Kidney (tissue), 13 donors: ENCODE measurements at regions not wholly inside any gene's neighbourhood (a gene's known extent, or its start where the extent isn't known, plus 50 kb on each side); places are given as distances from the start of the nearest gene placed in this dataset.

Experiments
- DNase-seq, 5 donors: peaks; one replicate each; pipeline ENCODE4 v3.0.0-alpha.2; 2013 to 2020
- FAIRE-seq: peaks from 2 replicates; lab custom pipeline; 2012; peaks lifted over from hg19 to GRCh38; lab: Jason Lieb, UNC
- H3K27ac ChIP-seq, 2 donors: one replicate each; pipeline ENCODE4 v1.7.0; 2013; ENCODE audit warnings: low read depth in 2 of 2, low read length in 2 of 2, inconsistent platforms in 1 of 2
- H3K27me3 ChIP-seq: one replicate; pipeline ENCODE4 v1.7.1; 2013; ENCODE audit warnings: low read length, inconsistent platforms; ENCODE audit not compliant: control insufficient read depth, insufficient read depth
- H3K36me3 ChIP-seq, 3 donors: one replicate each; pipeline versions ENCODE4 v1.7.0 to v1.7.1; 2013; ENCODE audit warnings: low read length in 3 of 3, control low read depth in 1 of 3, inconsistent platforms in 1 of 3; ENCODE audit not compliant: insufficient read depth in 3 of 3, control insufficient read depth in 2 of 3
- H3K4me1 ChIP-seq, 3 donors: one replicate each; pipeline versions ENCODE4 v1.7.0 to v1.7.1; 2013; ENCODE audit warnings: low read length in 3 of 3, inconsistent platforms in 1 of 3, low read depth in 1 of 3; ENCODE audit not compliant: control insufficient read depth in 2 of 3, insufficient read depth in 2 of 3
- H3K4me3 ChIP-seq, 3 donors: one replicate each; pipeline versions ENCODE4 v1.7.0 to v1.8.1; 2013; ENCODE audit warnings: low read length in 3 of 3, control low read depth in 1 of 3, inconsistent platforms in 1 of 3
- H3K9ac ChIP-seq, 3 donors: one replicate each; pipeline versions ENCODE4 v1.7.0 to v1.7.1; 2013; ENCODE audit warnings: low read length in 3 of 3, control low read depth in 1 of 3, inconsistent platforms in 1 of 3
- H3K9me3 ChIP-seq, 3 donors: one replicate each; pipeline versions ENCODE4 v1.7.0 to v1.7.1; 2013; ENCODE audit warnings: low read length in 3 of 3, control low read depth in 1 of 3, inconsistent platforms in 1 of 3; ENCODE audit not compliant: control insufficient read depth in 2 of 3, insufficient read depth in 1 of 3
- CTCF ChIP-seq: IDR thresholded peaks from 3 replicates; pipeline ENCODE4 v1.5.1; 2012; ENCODE audit warnings: mild to moderate bottlenecking, moderate library complexity, borderline replicate concordance; ENCODE audit not compliant: insufficient read depth; ENCODE audit errors: extremely low read depth
- intact Hi-C: fragments of 100-400 bp; cut with DNase I; formaldehyde crosslinking; loops from one replicate; pipeline ENCODE4 v1.11.1; 2022
- donor health status: control.
- donor health status: control.
- donor health status: control.
- donor health status: control.
- donor health status: control.
- donor health status: DM: yes; HTN: yes; CAD: no.
- donor health status: Normal renal cell carcinoma (clear cell type).

- FAIRE-seq = no peak
Observed at GRCh38 chr13:63167699-63168337, 1752.2 kb upstream of the PCDH20 start.

GRCh38 chr13:63166345-63166744 lies 1750.7 kb upstream of the PCDH20 start:
- Histone ChIP-seq H3K4me1 (no peaks in the 10 kb centered on the region), H3K36me3 (no peaks in the 10 kb centered on the region), H3K9ac (no peak overlapping the region), H3K27me3 (no peaks in the 10 kb centered on the region), H3K4me3 (no peak overlapping the region), H3K27ac (no peak overlapping the region), H3K9me3 (no peaks in the 10 kb centered on the region)
- DNase-seq (no peak), FAIRE-seq (no peak)
- intact Hi-C loops = no loop called here
- TF ChIP-seq CTCF = no peak

More at GRCh38 chr13:63167699-63168337, 1752.2 kb upstream of the PCDH20 start:
- no peaks in the 10 kb centered on the region for H3K9me3 ChIP-seq
- peak in 1 of 5 donors; percentile 0 for DNase-seq
- H3K27ac ChIP-seq = no peak overlapping the region
- no peaks in the 10 kb centered on the region for H3K4me1 ChIP-seq
- intact Hi-C loops = no loop called here
- H3K36me3 ChIP-seq = no peaks in the 10 kb centered on the region
- no peak overlapping the region for H3K9ac ChIP-seq
- no peak overlapping the region for H3K4me3 ChIP-seq
- no peak for TF ChIP-seq CTCF
- H3K27me3 ChIP-seq = no peaks in the 10 kb centered on the region

- Histone ChIP-seq H3K9ac (no peak overlapping the region), H3K36me3 (no peaks in the 10 kb centered on the region), H3K27me3 (no peaks in the 10 kb centered on the region), H3K27ac (no peak overlapping the region), H3K9me3 (no peaks in the 10 kb centered on the region), H3K4me3 (no peak overlapping the region), H3K4me1 (no peaks in the 10 kb centered on the region)
- TF ChIP-seq CTCF = no peak
- FAIRE-seq (no peak), DNase-seq (no peak)
- intact Hi-C loops = no loop called here
Observed at GRCh38 chr13:63163903-63164302, 1748.3 kb upstream of the PCDH20 start.

- Histone ChIP-seq H3K9ac (no peak overlapping the region), H3K27ac (no peak overlapping the region), H3K27me3 (no peaks in the 10 kb centered on the region), H3K9me3 (no peaks in the 10 kb centered on the region), H3K36me3 (no peaks in the 10 kb centered on the region), H3K4me1 (no peaks in the 10 kb centered on the region), H3K4me3 (no peak overlapping the region)
- FAIRE-seq (no peak), DNase-seq (no peak)
- TF ChIP-seq CTCF = no peak
- intact Hi-C loops = no loop called here
Observed at GRCh38 chr13:63161219-63161618, 1745.6 kb upstream of the PCDH20 start.
